Sigmoid colon (tissue), 6 donors: ENCODE measurements at regions not wholly inside any gene's neighbourhood (a gene's known extent, or its start where the extent isn't known, plus 50 kb on each side); places are given as distances from the start of the nearest gene placed in this dataset.

Source experiments
- DNase-seq: peaks from one replicate; pipeline ENCODE4 v3.0.0-alpha.2; 2019
- H3K27ac ChIP-seq, 4 donors: fragments of 200-600 bp; sonication (generic); one replicate each; pipeline ENCODE4 v1.5.1; 2016 to 2019; ENCODE audit warnings: mild to moderate bottlenecking in 1 of 4
- H3K27me3 ChIP-seq, 3 donors: fragments of 200-600 bp; sonication (generic); one replicate each; pipeline ENCODE4 v1.5.1; 2019; ENCODE audit warnings: mild to moderate bottlenecking in 1 of 3
- H3K36me3 ChIP-seq, 4 donors: fragments of 200-600 bp; sonication (generic); one replicate each; pipeline ENCODE4 v1.5.1; 2016 to 2019
- H3K4me1 ChIP-seq, 4 donors: fragments of 200-600 bp; sonication (generic); one replicate each; pipeline ENCODE4 v1.5.1; 2017 to 2019
- H3K4me3 ChIP-seq, 4 donors: fragments of 200-600 bp; sonication (generic); one replicate each; pipeline ENCODE4 v1.5.1; 2017 to 2019; ENCODE audit warnings: mild to moderate bottlenecking in 2 of 4, moderate library complexity in 1 of 4
- H3K9me3 ChIP-seq, 4 donors: fragments of 200-600 bp in 3 of 4; sonication (generic) in 3 of 4; one replicate each; pipeline versions ENCODE4 v1.5.1 to v1.6.1; 2013 to 2019
- CTCF ChIP-seq, 4 experiments: fragments of 450-650 bp in 3 of 4; fragments of 200-600 bp in 1 of 4; IDR thresholded peaks; one replicate each; pipeline ENCODE4 v1.5.1; 2016 to 2019; ENCODE audit warnings: antibody characterized with exemption in 4 of 4, mild to moderate bottlenecking in 3 of 4, moderate library complexity in 2 of 4
- EP300 ChIP-seq, 4 donors: sonication (generic); formaldehyde crosslinking; IDR thresholded peaks; one replicate each; pipeline ENCODE4 v1.6.1; 2017; ENCODE audit warnings: antibody characterized with exemption in 4 of 4
- POLR2A ChIP-seq, 2 donors: fragments of 450-650 bp; IDR thresholded peaks; one replicate each; pipeline ENCODE4 v1.6.1; 2016; ENCODE audit warnings: antibody characterized with exemption in 2 of 2, mild to moderate bottlenecking in 2 of 2, moderate library complexity in 2 of 2
- POLR2AphosphoS5 ChIP-seq, 4 donors: sonication (generic); formaldehyde crosslinking; IDR thresholded peaks; one replicate each; pipeline ENCODE4 v1.6.1; 2017; ENCODE audit warnings: antibody characterized with exemption in 4 of 4
- WGBS, 2 donors: extraction: QIAGEN DNeasy Blood & Tissue Kit; methylation state at CpG; one replicate each; pipeline ENCODE4 v1.1.7; 2013; 5-methylcytosine and 5-hydroxymethylcytosine counted together
- intact Hi-C: fragments of 100-400 bp; cut with DNase I; formaldehyde crosslinking; loops from one replicate; pipeline ENCODE4 v1.15.1; 2023
- donor health status: healthy with polysubstance abuse.
- donor health status: healthy.

- intact Hi-C loops: no loop called here
Observed at GRCh38 chr22:17283423-17283822, 64.2 kb upstream of the ADA2 start.

GRCh38 chr22:17281440-17281841, 62.2 kb upstream of the ADA2 start:
- Histone ChIP-seq H3K9me3 (no peaks in the 10 kb centered on the region), H3K4me1 (no peaks in the 10 kb centered on the region), H3K27ac (no peak overlapping the region), H3K27me3 (no peaks in the 10 kb centered on the region), H3K36me3 (no peaks in the 10 kb centered on the region), H3K4me3 (no peak overlapping the region)
- 48 to 76% methylated on average over 8 of the region's 8 CpGs for WGBS, 2 donors
- intact Hi-C loops: no loop called here
- DNase-seq: no peak
- TF ChIP-seq POLR2A (IDR thresholded peaks at IDR 0.05) (no peak), CTCF (IDR thresholded peaks at IDR 0.05) (no peak), EP300 (IDR thresholded peaks at IDR 0.05) (no peak), POLR2AphosphoS5 (IDR thresholded peaks at IDR 0.05) (no peak)

More at GRCh38 chr22:17283423-17283822, 64.2 kb upstream of the ADA2 start:
- Histone ChIP-seq H3K4me1 (no peaks in the 10 kb centered on the region), H3K4me3 (no peak overlapping the region), H3K9me3 (no peaks in the 10 kb centered on the region), H3K27me3 (no peaks in the 10 kb centered on the region), H3K36me3 (no peaks in the 10 kb centered on the region), H3K27ac (no peak overlapping the region)
- WGBS, 2 donors: 81 to 83% methylated on average over 4 of the region's 4 CpGs
- TF ChIP-seq EP300 (IDR thresholded peaks at IDR 0.05) (no peak), POLR2A (IDR thresholded peaks at IDR 0.05) (no peak), CTCF (IDR thresholded peaks at IDR 0.05) (no peak), POLR2AphosphoS5 (IDR thresholded peaks at IDR 0.05) (no peak)
- DNase-seq: no peak

- intact Hi-C loops: no loop called here
- 94 to 97% methylated on average over 5 of the region's 5 CpGs for WGBS, 2 donors
- H3K27me3 ChIP-seq: no peaks in the 10 kb centered on the region
- no peak overlapping the region for H3K4me3 ChIP-seq
- no peaks in the 10 kb centered on the region for H3K36me3 ChIP-seq
- H3K9me3 ChIP-seq: no peaks in the 10 kb centered on the region
- TF ChIP-seq CTCF (IDR thresholded peaks at IDR 0.05) (no peak), POLR2A (IDR thresholded peaks at IDR 0.05) (no peak), POLR2AphosphoS5 (IDR thresholded peaks at IDR 0.05) (no peak), EP300 (IDR thresholded peaks at IDR 0.05) (no peak)
- peak; percentile 30 for DNase-seq
- no peaks in the 10 kb centered on the region for H3K4me1 ChIP-seq
- no peak overlapping the region for H3K27ac ChIP-seq
Observed at GRCh38 chr22:17281026-17281425, 61.8 kb upstream of the ADA2 start.

GRCh38 chr22:17272511-17272991, 53.3 kb upstream of the ADA2 start:
- Histone ChIP-seq H3K4me1 (no peaks in the 10 kb centered on the region), H3K4me3 (no peak overlapping the region), H3K9me3 (no peaks in the 10 kb centered on the region), H3K27me3 (no peaks in the 10 kb centered on the region), H3K36me3 (no peaks in the 10 kb centered on the region), H3K27ac (no peak overlapping the region)
- WGBS, 2 donors: 67 to 78% methylated on average over 4 of the region's 4 CpGs
- intact Hi-C loops: no loop called here
- TF ChIP-seq CTCF (IDR thresholded peaks at IDR 0.05): no peak
- TF ChIP-seq POLR2AphosphoS5 (IDR thresholded peaks at IDR 0.05): no peak
- TF ChIP-seq POLR2A (IDR thresholded peaks at IDR 0.05): no peak
- TF ChIP-seq EP300 (IDR thresholded peaks at IDR 0.05): no peak
- DNase-seq: peak; percentile 27
